H9 (cell line): ENCODE measurements at regions not wholly inside any gene's neighbourhood (a gene's known extent, or its start where the extent isn't known, plus 50 kb on each side); places are given as distances from the start of the nearest gene placed in this dataset.

Experiments
- DNase-seq: peaks from one replicate; pipeline ENCODE4 v3.0.0-alpha.2; 2017
- H2AFZ ChIP-seq: one replicate; pipeline ENCODE4 v1.6.1; 2013; ENCODE audit warnings: mild to moderate bottlenecking, low read length, control low read depth, moderate library complexity
- H2AK5ac ChIP-seq: 2 replicates; pipeline ENCODE4 v1.6.1; 2013; ENCODE audit warnings: low read length, control low read depth, mixed read lengths; ENCODE audit not compliant: insufficient read length
- H2BK120ac ChIP-seq: one replicate; pipeline ENCODE4 v1.6.1; 2013; ENCODE audit warnings: low read depth, mild to moderate bottlenecking, low read length, control low read depth, inconsistent platforms; ENCODE audit not compliant: poor library complexity, severe bottlenecking
- H2BK12ac ChIP-seq: 2 replicates; pipeline ENCODE4 v1.6.1; 2013; ENCODE audit warnings: low read length, control low read depth, mixed read lengths, low read depth; ENCODE audit not compliant: insufficient read length
- H2BK15ac ChIP-seq: 2 replicates; pipeline ENCODE4 v1.6.1; 2013; ENCODE audit warnings: low read depth, low read length, control low read depth
- H2BK20ac ChIP-seq: one replicate; pipeline ENCODE4 v1.6.1; 2013; ENCODE audit warnings: low read depth, mild to moderate bottlenecking, low read length, control low read depth, inconsistent platforms; ENCODE audit not compliant: poor library complexity, severe bottlenecking
- H2BK5ac ChIP-seq: 2 replicates; pipeline ENCODE4 v1.6.1; 2013; ENCODE audit warnings: low read length, control low read depth, mixed read lengths; ENCODE audit not compliant: insufficient read length
- H3K14ac ChIP-seq: 2 replicates; pipeline ENCODE4 v1.6.1; 2013; ENCODE audit warnings: low read length, control low read depth; ENCODE audit not compliant: insufficient read depth
- H3K18ac ChIP-seq: 2 replicates; pipeline ENCODE4 v1.6.1; 2013; ENCODE audit warnings: low read depth, mild to moderate bottlenecking, mixed read lengths, low read length, control low read depth; ENCODE audit not compliant: insufficient read length
- H3K23ac ChIP-seq: 2 replicates; pipeline ENCODE4 v1.6.1; 2013; ENCODE audit warnings: low read length, control low read depth, mixed read lengths, low read depth; ENCODE audit not compliant: insufficient read length
- H3K23me2 ChIP-seq: 2 replicates; pipeline ENCODE4 v1.6.1; 2013; ENCODE audit warnings: low read depth, mild to moderate bottlenecking, mixed read lengths, low read length, control low read depth; ENCODE audit not compliant: insufficient read length, poor library complexity, severe bottlenecking
- H3K27ac ChIP-seq: 2 replicates; pipeline ENCODE4 v1.5.1; 2013; ENCODE audit warnings: low read length, control low read depth, mixed read lengths, low read depth; ENCODE audit not compliant: insufficient read length
- H3K27me3 ChIP-seq: 2 replicates; pipeline ENCODE4 v1.6.1; 2013; ENCODE audit warnings: low read length, control low read depth, inconsistent platforms; ENCODE audit not compliant: insufficient read depth
- H3K4ac ChIP-seq: 2 replicates; pipeline ENCODE4 v1.6.1; 2013; ENCODE audit warnings: low read depth, mild to moderate bottlenecking, control low read depth, inconsistent platforms, low read length, moderate library complexity
- H3K4me1 ChIP-seq: 2 replicates; pipeline ENCODE4 v1.6.1; 2013; ENCODE audit warnings: low read length, control low read depth, inconsistent platforms; ENCODE audit not compliant: insufficient read depth
- H3K4me2 ChIP-seq: 2 replicates; pipeline ENCODE4 v1.6.1; 2013; ENCODE audit warnings: low read length, control low read depth, mixed read lengths; ENCODE audit not compliant: insufficient read length, insufficient read depth
- H3K56ac ChIP-seq: 2 replicates; pipeline ENCODE4 v1.6.1; 2013; ENCODE audit warnings: low read depth, mild to moderate bottlenecking, mixed read lengths, low read length, control low read depth; ENCODE audit not compliant: insufficient read length
- H3K79me1 ChIP-seq: 2 replicates; pipeline ENCODE4 v1.6.1; 2013; ENCODE audit warnings: low read depth, mild to moderate bottlenecking, moderate library complexity, low read length, control low read depth, inconsistent platforms; ENCODE audit not compliant: insufficient read depth, poor library complexity, severe bottlenecking
- H3K79me2 ChIP-seq: 2 replicates; pipeline ENCODE4 v1.6.1; 2013; ENCODE audit warnings: low read length, control low read depth, inconsistent platforms; ENCODE audit not compliant: insufficient read depth
- H3K9ac ChIP-seq: 2 replicates; pipeline ENCODE4 v1.6.1; 2013; ENCODE audit warnings: low read length, control low read depth, mixed read lengths; ENCODE audit not compliant: insufficient read length; ENCODE audit errors: extremely low read depth
- H3K9me3 ChIP-seq: one replicate; pipeline ENCODE4 v1.6.1; 2013; ENCODE audit warnings: low read depth, low read length, inconsistent platforms; ENCODE audit not compliant: control insufficient read depth
- H3T11ph ChIP-seq: one replicate; pipeline ENCODE4 v1.6.1; 2013; ENCODE audit warnings: mild to moderate bottlenecking, low read length, control low read depth, inconsistent platforms
- H4K20me1 ChIP-seq: one replicate; pipeline ENCODE4 v1.6.1; 2013; ENCODE audit not compliant: control insufficient read depth, insufficient read length, insufficient read depth
- H4K5ac ChIP-seq: 2 replicates; pipeline ENCODE4 v1.6.1; 2013; ENCODE audit warnings: low read depth, mild to moderate bottlenecking, mixed read lengths, low read length, control low read depth; ENCODE audit not compliant: insufficient read length
- H4K8ac ChIP-seq: replicated peaks from 2 replicates; pipeline ENCODE4 v1.6.1; 2013; ENCODE audit warnings: low read length, control low read depth, mixed read lengths, low read depth; ENCODE audit not compliant: insufficient read length
- H4K91ac ChIP-seq: 2 replicates; pipeline ENCODE4 v1.6.1; 2013; ENCODE audit warnings: low read depth, mild to moderate bottlenecking, moderate library complexity, mixed read lengths, low read length, control low read depth; ENCODE audit not compliant: insufficient read length
- H3K27ac Mint-ChIP-seq, 3 experiments: 2 replicates in 2 of 3; 3 replicates in 1 of 3; pipeline ENCODE4 v1.8.0; 2020 to 2021; ENCODE audit warnings: mixed read lengths in 3 of 3, mild to moderate bottlenecking in 1 of 3, moderate library complexity in 1 of 3
- H3K27me3 Mint-ChIP-seq: 2 replicates; pipeline ENCODE4 v1.8.0; 2021; ENCODE audit warnings: low read depth, mild to moderate bottlenecking, moderate library complexity, mixed read lengths
- H3K36me3 Mint-ChIP-seq, 3 experiments: 2 replicates in 2 of 3; 3 replicates in 1 of 3; pipeline ENCODE4 v1.8.0; 2020 to 2021; ENCODE audit warnings: low read depth in 3 of 3, mixed read lengths in 3 of 3; ENCODE audit not compliant: insufficient read depth in 1 of 3
- H3K4me1 Mint-ChIP-seq, 2 experiments: 2 replicates each; pipeline ENCODE4 v1.8.0; 2020; ENCODE audit warnings: mixed read lengths in 2 of 2
- H3K4me3 Mint-ChIP-seq, 2 experiments: 2 replicates in 1 of 2; 3 replicates in 1 of 2; pipeline ENCODE4 v1.8.0; 2020 to 2021; ENCODE audit warnings: mild to moderate bottlenecking in 2 of 2, mixed read lengths in 2 of 2, moderate library complexity in 1 of 2
- H3K9me3 Mint-ChIP-seq, 2 experiments: 2 replicates in 1 of 2; 3 replicates in 1 of 2; pipeline ENCODE4 v1.8.0; 2020; ENCODE audit warnings: mild to moderate bottlenecking in 2 of 2, mixed read lengths in 2 of 2, moderate library complexity in 1 of 2
- WGBS: extraction: QIAGEN DNeasy Blood & Tissue Kit; methylation state at CpG from one replicate; pipeline ENCODE4 v1.1.7; 2013; ENCODE audit warnings: missing lambda C conversion rate, low lambda C conversion rate, mixed read lengths; ENCODE audit not compliant: insufficient read length; ENCODE audit errors: extremely low coverage; 5-methylcytosine and 5-hydroxymethylcytosine counted together
- TF ChIP-seq, protein P1 (sequence below): fragments of 200-600 bp; sonication (generic); conservative IDR thresholded peaks from 3 replicates; pipeline ENCODE4 v1.8.0; 2021; ENCODE audit warnings: antibody characterized with exemption, mild to moderate bottlenecking

DNA sequence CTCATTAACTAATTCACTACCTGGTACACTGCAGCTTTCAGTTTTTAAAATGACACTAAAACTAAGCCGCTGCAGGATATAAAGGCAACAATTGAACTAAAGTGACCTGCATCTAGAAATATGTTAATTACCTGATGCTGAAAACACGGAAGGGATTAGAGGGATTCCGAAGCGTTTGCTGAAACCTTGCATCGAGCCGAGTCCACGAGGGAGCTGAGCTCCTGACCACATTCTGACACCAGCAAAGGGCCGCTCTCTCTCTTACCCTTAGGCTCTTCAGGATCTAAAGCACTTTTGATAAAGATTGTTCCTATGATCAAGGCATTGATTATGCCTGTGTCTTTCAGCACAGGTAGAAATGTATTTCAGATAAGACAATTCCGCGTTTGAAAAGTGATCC is 59.5 kb upstream of the CDKN3 start:
- Histone ChIP-seq H2BK5ac (no peak overlapping the region), H3K79me1 (no peaks in the 10 kb centered on the region), H3K9me3 (no peaks in the 10 kb centered on the region), H3K4ac (no peak overlapping the region), H3K4me1 (peaks cover 2% of the 10 kb centered on the region; the same call in 1 of the 2 replicates), H3K18ac (no peak overlapping the region), H2BK15ac (no peak overlapping the region), H4K91ac (no peak overlapping the region), H4K5ac (no peak overlapping the region), H3K9ac (no peak overlapping the region), H2BK120ac (no peak overlapping the region), H3K79me2 (no peaks in the 10 kb centered on the region), H3K14ac (no peak overlapping the region), H2AK5ac (no peak overlapping the region), H3K4me2 (no peak overlapping the region), H3K56ac (no peak overlapping the region), H3K27ac (no peak overlapping the region), H3T11ph (no peak overlapping the region), H2BK12ac (no peak overlapping the region), H2AFZ (no peak overlapping the region), H4K20me1 (no peaks in the 10 kb centered on the region), H4K8ac (no peak overlapping the region), H3K23ac (no peak overlapping the region), H3K23me2 (no peaks in the 10 kb centered on the region), H3K27me3 (no peaks in the 10 kb centered on the region), H2BK20ac (no peak overlapping the region)
- WGBS, result no CpG with 5 or more reads among the region's 10 CpGs
- Mint-ChIP-seq H3K4me1 (peaks cover 30 to 34% of the 10 kb centered on the region in 2 experiments), H3K9me3 (no peaks in the 10 kb centered on the region; a peak in 2 of 5 replicates), H3K36me3 (no peaks in the 10 kb centered on the region), H3K27me3 (no peaks in the 10 kb centered on the region), H3K4me3 (no peak overlapping the region), H3K27ac (0 out of 7 replicates have a peak overlapping the region, but pooled peaks of 1 of the 3 experiments have one; percentile 39)
- DNase-seq, result no peak
- TF ChIP-seq, protein P1, sequence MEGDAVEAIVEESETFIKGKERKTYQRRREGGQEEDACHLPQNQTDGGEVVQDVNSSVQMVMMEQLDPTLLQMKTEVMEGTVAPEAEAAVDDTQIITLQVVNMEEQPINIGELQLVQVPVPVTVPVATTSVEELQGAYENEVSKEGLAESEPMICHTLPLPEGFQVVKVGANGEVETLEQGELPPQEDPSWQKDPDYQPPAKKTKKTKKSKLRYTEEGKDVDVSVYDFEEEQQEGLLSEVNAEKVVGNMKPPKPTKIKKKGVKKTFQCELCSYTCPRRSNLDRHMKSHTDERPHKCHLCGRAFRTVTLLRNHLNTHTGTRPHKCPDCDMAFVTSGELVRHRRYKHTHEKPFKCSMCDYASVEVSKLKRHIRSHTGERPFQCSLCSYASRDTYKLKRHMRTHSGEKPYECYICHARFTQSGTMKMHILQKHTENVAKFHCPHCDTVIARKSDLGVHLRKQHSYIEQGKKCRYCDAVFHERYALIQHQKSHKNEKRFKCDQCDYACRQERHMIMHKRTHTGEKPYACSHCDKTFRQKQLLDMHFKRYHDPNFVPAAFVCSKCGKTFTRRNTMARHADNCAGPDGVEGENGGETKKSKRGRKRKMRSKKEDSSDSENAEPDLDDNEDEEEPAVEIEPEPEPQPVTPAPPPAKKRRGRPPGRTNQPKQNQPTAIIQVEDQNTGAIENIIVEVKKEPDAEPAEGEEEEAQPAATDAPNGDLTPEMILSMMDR, result no peak
